ENCODE measurements at regions not wholly inside any gene's neighbourhood (a gene's known extent, or its start where the extent isn't known, plus 50 kb on each side); places are given as distances from the start of the nearest gene placed in this dataset.
A peak's percentile ranks its signal among the peaks of the same experiment; 100 is the strongest.
"Not testable (repeated sequence)": the region's sequence is repeated elsewhere in the genome, so short reads cannot be mapped to it uniquely, and the experiment has no call there.

DNA sequence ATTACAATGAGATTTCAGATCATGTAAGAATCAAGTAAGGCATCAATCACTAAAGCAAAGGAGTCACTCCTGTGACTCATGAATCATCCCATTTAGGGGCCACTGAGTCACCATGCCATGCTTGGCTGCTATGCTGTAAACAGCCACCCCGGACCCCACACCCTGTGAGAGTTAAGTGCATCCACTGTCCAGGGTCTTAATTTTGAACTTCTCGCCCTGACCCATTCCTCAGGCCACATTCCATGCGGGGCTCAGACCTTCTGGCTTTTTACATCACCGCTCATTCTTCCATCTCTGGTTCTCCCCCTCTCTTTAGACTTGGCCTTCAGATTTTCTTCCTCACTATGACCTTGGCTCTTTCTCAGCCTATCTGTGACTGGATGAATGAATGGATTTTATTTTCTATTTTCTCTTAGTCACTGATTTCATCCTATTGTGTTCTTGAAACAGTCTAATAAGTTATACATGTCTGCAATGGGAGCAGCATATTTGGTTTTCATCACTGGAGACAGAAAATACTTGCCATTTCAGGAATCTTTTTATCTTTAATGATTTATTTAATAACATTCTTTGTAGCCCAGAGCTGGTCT is 239.6 kb downstream of the SKIDA1 start:
- Mint-ChIP-seq H3K4me3 (no peak overlapping the region), H3K4me1 (no peaks in the 10 kb centered on the region), H3K9me3 (no peaks in the 10 kb centered on the region), H3K36me3 (ENCODE audit: low read depth) (no peaks in the 10 kb centered on the region), H3K27me3 (peaks cover 21% of the 10 kb centered on the region), H3K27ac (no peak overlapping the region)
- ATAC-seq (replicated peaks), result no peak

GRCh38 chr10:21285207-21285606 is 240.3 kb downstream of the SKIDA1 start:
- H3K4me3 Mint-ChIP-seq, result no peak overlapping the region
- H3K27me3 Mint-ChIP-seq, result peaks cover 20% of the 10 kb centered on the region
- H3K27ac Mint-ChIP-seq, result no peak overlapping the region
- no peak for ATAC-seq (replicated peaks)
- no peaks in the 10 kb centered on the region for H3K4me1 Mint-ChIP-seq
- no peaks in the 10 kb centered on the region for H3K36me3 Mint-ChIP-seq (ENCODE audit: low read depth)
- H3K9me3 Mint-ChIP-seq, result no peaks in the 10 kb centered on the region

DNA sequence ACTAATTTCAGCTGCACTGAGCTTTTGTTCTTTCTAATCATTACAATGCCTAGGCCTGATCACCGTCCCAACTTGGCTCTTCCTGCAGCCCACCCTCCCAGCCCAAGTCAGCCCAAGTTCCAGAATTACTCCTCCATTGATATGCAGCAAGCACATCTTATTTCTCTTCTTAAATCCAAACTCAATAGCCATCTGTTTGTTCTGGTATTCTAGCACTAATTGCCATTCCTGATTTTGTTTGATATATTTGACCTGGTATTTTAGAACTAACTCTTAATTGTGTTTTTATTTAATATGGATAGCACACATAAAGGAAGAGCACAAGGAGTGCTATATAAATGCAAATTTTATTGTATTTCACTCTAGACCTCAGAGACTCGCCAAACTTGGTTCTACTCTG is 241.2 kb downstream of the SKIDA1 start:
- Mint-ChIP-seq H3K4me3 (no peak overlapping the region), H3K27me3 (peaks cover 22% of the 10 kb centered on the region), H3K9me3 (no peaks in the 10 kb centered on the region), H3K27ac (no peak overlapping the region), H3K4me1 (no peaks in the 10 kb centered on the region), H3K36me3 (ENCODE audit: low read depth) (no peaks in the 10 kb centered on the region)
- ATAC-seq (replicated peaks), result no peak

- not testable (repeated sequence) for H3K4me1 Mint-ChIP-seq; H3K4me3 Mint-ChIP-seq; H3K36me3 Mint-ChIP-seq (ENCODE audit: low read depth); ATAC-seq (replicated peaks); H3K27ac Mint-ChIP-seq; H3K9me3 Mint-ChIP-seq
- peaks cover 22% of the 10 kb centered on the region for H3K27me3 Mint-ChIP-seq
These were observed 242.4 kb downstream of the SKIDA1 start for GRCh38 chr10:21283053-21283452.

DNA sequence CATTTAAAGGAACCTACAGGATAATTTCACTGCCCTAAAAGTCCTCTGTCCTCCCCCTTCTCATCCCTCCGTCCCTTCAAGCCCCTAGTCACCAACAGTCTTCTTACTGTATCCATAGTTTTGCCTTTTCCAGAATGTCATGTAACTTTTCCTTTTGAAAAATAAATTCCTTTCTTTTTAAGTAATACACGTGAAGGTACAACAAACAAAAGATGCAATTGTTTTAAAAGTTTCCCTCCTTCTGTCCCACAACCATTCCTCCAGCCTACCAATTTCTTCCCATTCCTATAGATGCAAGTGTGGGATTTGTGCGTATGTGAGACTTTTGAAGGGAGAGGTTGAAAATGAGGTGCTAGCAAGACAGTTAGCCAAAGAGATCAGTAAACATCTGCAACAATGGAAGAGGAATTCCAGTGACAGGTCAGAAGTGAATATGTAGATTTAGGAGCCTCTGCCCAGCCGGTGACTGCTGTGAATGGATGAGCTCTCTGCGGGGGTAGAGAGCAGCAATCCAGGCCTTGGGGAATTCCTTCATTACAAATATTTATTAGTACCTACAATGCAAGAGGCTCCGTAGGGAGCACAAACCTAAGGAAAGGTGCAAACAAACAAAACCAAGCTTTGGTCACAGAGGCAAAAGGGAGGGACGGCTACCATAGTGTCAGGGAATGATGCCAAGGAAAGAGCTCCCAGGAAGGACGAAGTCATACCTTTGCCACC is 243.6 kb downstream of the SKIDA1 start:
- no peak for ATAC-seq (replicated peaks)
- H3K4me3 Mint-ChIP-seq, result no peak overlapping the region
- H3K36me3 Mint-ChIP-seq (ENCODE audit: low read depth), result no peaks in the 10 kb centered on the region
- peaks cover 22% of the 10 kb centered on the region for H3K27me3 Mint-ChIP-seq
- no peaks in the 10 kb centered on the region for H3K9me3 Mint-ChIP-seq
- H3K27ac Mint-ChIP-seq, result no peak overlapping the region
- H3K4me1 Mint-ChIP-seq, result no peaks in the 10 kb centered on the region

GRCh38 chr10:21280971-21281572 is 244.4 kb downstream of the SKIDA1 start:
- H3K9me3 Mint-ChIP-seq, result no peaks in the 10 kb centered on the region
- peaks cover 22% of the 10 kb centered on the region for H3K27me3 Mint-ChIP-seq
- no peaks in the 10 kb centered on the region for H3K4me1 Mint-ChIP-seq
- no peak for ATAC-seq (replicated peaks)
- H3K27ac Mint-ChIP-seq, result no peak overlapping the region
- H3K4me3 Mint-ChIP-seq, result no peak overlapping the region
- H3K36me3 Mint-ChIP-seq (ENCODE audit: low read depth), result no peaks in the 10 kb centered on the region

DNA sequence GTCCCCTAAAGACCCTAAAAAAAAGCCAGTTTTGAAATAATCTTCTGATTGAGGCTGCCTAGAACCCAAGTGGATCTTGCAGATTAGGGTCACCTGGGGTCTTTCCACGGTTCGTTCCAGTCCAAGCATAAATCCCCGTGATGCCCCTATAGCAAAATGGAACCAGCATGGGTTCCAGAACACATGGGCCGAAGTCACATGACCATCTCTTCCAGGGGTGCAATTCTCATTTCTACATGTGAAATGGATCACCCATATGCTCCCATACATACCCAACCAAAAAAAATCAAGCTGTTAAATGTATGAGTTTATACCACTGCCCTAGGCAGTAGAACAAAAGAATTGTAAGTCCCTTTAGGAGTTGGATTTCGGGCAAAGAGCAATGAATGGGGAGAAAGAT is 245.4 kb downstream of the SKIDA1 start:
- no peaks in the 10 kb centered on the region for H3K4me1 Mint-ChIP-seq
- no peak overlapping the region for H3K4me3 Mint-ChIP-seq
- H3K27me3 Mint-ChIP-seq, result peaks cover 19% of the 10 kb centered on the region
- no peaks in the 10 kb centered on the region for H3K9me3 Mint-ChIP-seq
- H3K36me3 Mint-ChIP-seq (ENCODE audit: low read depth), result no peaks in the 10 kb centered on the region
- ATAC-seq (replicated peaks), result no peak
- no peak overlapping the region for H3K27ac Mint-ChIP-seq

DNA sequence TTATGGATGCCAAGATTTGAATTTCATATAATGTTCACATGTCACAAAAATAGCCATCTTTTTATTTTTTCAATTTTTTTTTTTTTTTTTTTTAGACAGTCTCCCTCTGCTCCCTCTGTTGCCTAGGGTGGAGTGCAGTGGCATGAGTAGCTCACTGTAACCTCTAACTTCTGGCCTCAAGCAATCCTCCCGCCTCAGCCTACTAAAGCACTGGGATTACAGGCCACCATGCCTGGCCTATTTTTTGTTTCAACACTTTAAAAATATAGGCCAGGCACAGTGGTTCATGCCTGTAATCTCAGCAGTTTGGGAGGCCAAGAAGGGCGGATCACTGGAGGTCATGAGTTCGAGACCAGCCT is 246.3 kb downstream of the SKIDA1 start:
- peaks cover 16% of the 10 kb centered on the region for H3K27me3 Mint-ChIP-seq
- no peaks in the 10 kb centered on the region for H3K9me3 Mint-ChIP-seq
- H3K4me1 Mint-ChIP-seq, result no peaks in the 10 kb centered on the region
- no peak overlapping the region for H3K27ac Mint-ChIP-seq
- H3K36me3 Mint-ChIP-seq (ENCODE audit: low read depth), result no peaks in the 10 kb centered on the region
- no peak for ATAC-seq (replicated peaks)
- H3K4me3 Mint-ChIP-seq, result no peak overlapping the region

DNA sequence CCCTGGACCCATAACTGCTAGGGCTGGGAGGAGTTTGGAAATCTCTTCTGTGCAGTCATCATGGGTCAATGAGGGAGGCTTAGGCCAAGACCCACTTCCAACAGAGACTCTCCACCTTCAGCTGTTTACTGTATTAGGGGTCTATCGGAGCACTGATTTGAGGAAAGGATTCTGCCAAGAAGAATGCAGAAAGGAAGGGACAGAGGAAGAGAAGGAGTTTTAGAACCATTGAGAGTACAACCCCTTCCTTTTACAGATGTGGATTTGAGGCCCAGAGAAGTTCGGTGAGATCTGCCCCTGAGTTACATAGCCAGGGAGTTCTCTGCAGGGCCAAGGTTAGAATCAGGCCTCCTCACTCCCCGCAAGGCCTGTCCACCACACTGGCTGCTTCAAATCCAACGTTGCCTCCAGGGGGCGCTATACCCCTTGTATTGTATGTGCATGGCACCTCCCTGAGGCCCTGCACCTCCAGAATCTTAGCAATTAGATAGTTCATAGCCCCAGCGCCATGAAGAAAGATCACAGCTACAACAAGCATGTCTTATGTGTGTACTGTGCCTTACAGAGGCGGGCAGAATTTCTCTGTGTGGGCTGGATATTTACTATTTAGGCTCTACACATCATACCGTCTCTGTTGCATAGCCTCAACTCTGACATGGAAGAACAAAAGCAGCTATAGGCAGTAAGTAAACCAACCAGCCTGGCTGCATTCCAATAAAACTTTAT is 246.8 kb downstream of the SKIDA1 start:
- Mint-ChIP-seq H3K27ac (no peak overlapping the region), H3K4me1 (no peaks in the 10 kb centered on the region), H3K4me3 (no peak overlapping the region), H3K27me3 (peaks cover 16% of the 10 kb centered on the region), H3K9me3 (no peaks in the 10 kb centered on the region), H3K36me3 (ENCODE audit: low read depth) (no peaks in the 10 kb centered on the region)
- ATAC-seq (replicated peaks), result peak; percentile 86

- H3K4me3 Mint-ChIP-seq, result no peak overlapping the region
- no peaks in the 10 kb centered on the region for H3K4me1 Mint-ChIP-seq
- no peaks in the 10 kb centered on the region for H3K27me3 Mint-ChIP-seq
- H3K9me3 Mint-ChIP-seq, result peaks cover 8% of the 10 kb centered on the region
- no peaks in the 10 kb centered on the region for H3K36me3 Mint-ChIP-seq (ENCODE audit: low read depth)
- H3K27ac Mint-ChIP-seq, result no peak overlapping the region
- no peak for ATAC-seq (replicated peaks)
These were observed 252.0 kb downstream of the SKIDA1 start for GRCh38 chr10:21273400-21273968.

- Mint-ChIP-seq H3K36me3 (ENCODE audit: low read depth) (no peaks in the 10 kb centered on the region), H3K4me3 (no peak overlapping the region), H3K27ac (no peak overlapping the region), H3K4me1 (no peaks in the 10 kb centered on the region), H3K27me3 (no peaks in the 10 kb centered on the region), H3K9me3 (peaks cover 8% of the 10 kb centered on the region)
- ATAC-seq (replicated peaks), result no peak
These were observed 252.7 kb downstream of the SKIDA1 start for GRCh38 chr10:21272643-21273399.

GRCh38 chr10:21270976-21271375 is 254.5 kb downstream of the SKIDA1 start:
- ATAC-seq (replicated peaks), result no peak

DNA sequence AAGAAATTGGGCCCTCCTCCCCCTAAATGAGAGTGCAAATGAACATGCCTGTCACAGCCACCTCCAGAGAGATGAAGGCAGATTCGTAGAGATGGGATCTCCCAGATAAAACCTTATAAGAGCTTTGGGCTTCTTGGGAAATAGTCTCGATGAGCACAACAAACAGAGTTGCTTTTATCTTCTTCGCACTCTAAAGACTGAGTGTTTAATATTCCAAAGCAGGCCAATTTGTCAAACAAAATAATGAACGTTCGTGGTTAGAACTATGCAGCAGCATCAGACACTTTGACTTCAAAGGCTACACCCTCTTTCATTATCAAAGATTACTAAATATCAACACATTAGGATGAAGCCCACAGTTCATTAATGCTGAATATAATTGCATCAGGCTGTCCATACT is 256.2 kb downstream of the SKIDA1 start:
- Mint-ChIP-seq H3K4me3 (no peak overlapping the region), H3K27me3 (no peaks in the 10 kb centered on the region)

More at GRCh38 chr10:21270976-21271375, 254.5 kb downstream of the SKIDA1 start:
- H3K27ac Mint-ChIP-seq, result no peak overlapping the region
- no peak overlapping the region for H3K4me3 Mint-ChIP-seq
- no peaks in the 10 kb centered on the region for H3K4me1 Mint-ChIP-seq
- H3K27me3 Mint-ChIP-seq, result no peaks in the 10 kb centered on the region
- H3K36me3 Mint-ChIP-seq (ENCODE audit: low read depth), result no peaks in the 10 kb centered on the region
- peaks cover 8% of the 10 kb centered on the region for H3K9me3 Mint-ChIP-seq

GRCh38 chr10:21265622-21266021 is 259.9 kb downstream of the SKIDA1 start:
- Mint-ChIP-seq H3K4me3 (no peak overlapping the region), H3K27ac (no peak overlapping the region), H3K4me1 (no peaks in the 10 kb centered on the region), H3K36me3 (ENCODE audit: low read depth) (no peaks in the 10 kb centered on the region), H3K9me3 (peaks cover 1% of the 10 kb centered on the region), H3K27me3 (peaks cover 5% of the 10 kb centered on the region)
- no peak for ATAC-seq (replicated peaks)

More for the DNA sequence above, 256.2 kb downstream of the SKIDA1 start:
- Mint-ChIP-seq H3K36me3 (ENCODE audit: low read depth) (no peaks in the 10 kb centered on the region), H3K4me1 (no peaks in the 10 kb centered on the region), H3K9me3 (peaks cover 8% of the 10 kb centered on the region), H3K27ac (no peak overlapping the region)
- ATAC-seq (replicated peaks), result no peak

Data from activated T-helper 17 cell treated with anti-CD3 and anti-CD28 coated beads, Interleukin-2, amount 50 U/mL, for 72 hours (primary cell).